ENCODE measurements at regions not wholly inside any gene's neighbourhood (a gene's known extent, or its start where the extent isn't known, plus 50 kb on each side); places are given as distances from the start of the nearest gene placed in this dataset.
A peak's percentile ranks its signal among the peaks of the same experiment; 100 is the strongest.

DNA sequence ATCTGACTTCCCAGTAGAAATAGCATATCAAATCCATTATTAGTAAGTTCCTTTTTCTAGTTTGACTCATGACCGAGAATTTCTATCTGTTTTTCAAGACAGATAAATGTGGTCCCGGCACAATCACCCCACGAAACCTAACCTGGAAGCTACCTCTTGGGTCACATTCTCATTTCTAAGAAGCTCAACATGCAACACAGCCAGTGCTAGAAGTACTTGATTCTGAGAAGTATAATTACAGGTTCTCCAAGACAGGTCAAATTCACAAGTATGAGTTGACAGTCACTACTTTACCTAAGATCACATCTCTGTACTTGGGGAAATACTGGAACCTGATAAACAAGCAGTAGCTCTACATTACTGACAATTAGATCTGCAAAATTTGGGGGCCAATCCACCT lies 54.0 kb upstream of the PLAC1 start:
- no peaks in the 10 kb centered on the region for H4K20me1 ChIP-seq (replicated peaks in 1 of 2; ENCODE audit: control insufficient read depth in 1 of 2, insufficient read depth in 2 of 2, low read length in 2 of 2)
- H3K14ac ChIP-seq (ENCODE audit: insufficient read length), result no peak overlapping the region
- H3K36me3 ChIP-seq (ENCODE audit: control insufficient read depth in 2 of 4, insufficient read depth in 4 of 4, low read length in 3 of 4), result no peaks in the 10 kb centered on the region
- H3K27ac ChIP-seq (ENCODE audit: low read depth, low read length), result no peak overlapping the region
- TF ChIP-seq EP300 (IDR thresholded peaks at IDR 0.05; ENCODE audit: borderline replicate concordance in 1 of 2, low read depth in 2 of 2, low read length in 2 of 2), result no peak
- no peak for TF ChIP-seq SIX5 (IDR thresholded peaks at IDR 0.05; ENCODE audit: low read depth, low read length)
- TF ChIP-seq SP1 (IDR thresholded peaks at IDR 0.05; ENCODE audit: low read depth, low read length), result no peak
- TF ChIP-seq, protein P1, sequence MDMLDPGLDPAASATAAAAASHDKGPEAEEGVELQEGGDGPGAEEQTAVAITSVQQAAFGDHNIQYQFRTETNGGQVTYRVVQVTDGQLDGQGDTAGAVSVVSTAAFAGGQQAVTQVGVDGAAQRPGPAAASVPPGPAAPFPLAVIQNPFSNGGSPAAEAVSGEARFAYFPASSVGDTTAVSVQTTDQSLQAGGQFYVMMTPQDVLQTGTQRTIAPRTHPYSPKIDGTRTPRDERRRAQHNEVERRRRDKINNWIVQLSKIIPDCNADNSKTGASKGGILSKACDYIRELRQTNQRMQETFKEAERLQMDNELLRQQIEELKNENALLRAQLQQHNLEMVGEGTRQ (IDR thresholded peaks at IDR 0.05; ENCODE audit: low read length), result no peak
- no peak for TF ChIP-seq KDM5A (IDR thresholded peaks at IDR 0.05; ENCODE audit: low read length)
- TF ChIP-seq BCL11A (IDR thresholded peaks at IDR 0.05; ENCODE audit: low read depth in 2 of 2, low read length in 2 of 2), result no peak
- TF ChIP-seq ZNF274 (IDR thresholded peaks at IDR 0.05; ENCODE audit: borderline replicate concordance, extremely low read depth, low read length), result no peak
- H3K18ac ChIP-seq (ENCODE audit: extremely low read depth, low read length), result no peak overlapping the region
- 95% methylated on average over 3 of the region's 3 CpGs; no CpG with 5 or more reads in 1 of the 2 experiments for WGBS, 2 experiments (ENCODE audit: extremely low coverage in 1 of 2, insufficient coverage in 1 of 2, insufficient read length in 1 of 2, insufficient replicate concordance in 2 of 2, low coverage in 1 of 2, low lambda C conversion rate in 2 of 2, missing lambda C conversion rate in 1 of 2)
- no peak overlapping the region for H3K9ac ChIP-seq (replicated peaks in 1 of 4; ENCODE audit: extremely low read depth in 1 of 4, low read depth in 3 of 4, low read length in 3 of 4)
- FAIRE-seq (no peak), DNase-seq (ENCODE audit: low read depth in 1 of 2, low spot score in 2 of 2) (no peak)
- H2BK5ac ChIP-seq (ENCODE audit: low read depth, low read length), result no peak overlapping the region
- H2BK120ac ChIP-seq (replicated peaks; ENCODE audit: low read depth, low read length), result no peak overlapping the region
- no peak overlapping the region for H2BK12ac ChIP-seq (ENCODE audit: low read depth, low read length)
- H3K23me2 ChIP-seq (ENCODE audit: low read depth, low read length), result no peaks in the 10 kb centered on the region
- no peak overlapping the region for H2BK20ac ChIP-seq (ENCODE audit: low read length)
- no peak overlapping the region for H2AK5ac ChIP-seq (ENCODE audit: low read depth, low read length)
- no peak overlapping the region for H4K5ac ChIP-seq (ENCODE audit: insufficient read length, low read depth, low read length)
- no peaks in the 10 kb centered on the region for H3K27me3 ChIP-seq (replicated peaks in 1 of 4; ENCODE audit: control insufficient read depth in 3 of 4, extremely low read depth in 1 of 4, insufficient read depth in 3 of 4, low read length in 3 of 4)
- peaks cover 0 to 6% (median 2%) of the 10 kb centered on the region in 4 experiments; a peak in 4 of 7 replicates for H3K4me1 ChIP-seq (replicated peaks in 1 of 4; ENCODE audit: control insufficient read depth in 3 of 4, insufficient read depth in 4 of 4, low read length in 3 of 4)
- H4K8ac ChIP-seq (ENCODE audit: extremely low read depth, insufficient read depth, low read length), result no peak overlapping the region
- H4K91ac ChIP-seq (replicated peaks; ENCODE audit: insufficient read length, low read length), result no peak overlapping the region
- no peak overlapping the region for H2BK15ac ChIP-seq (ENCODE audit: low read length)
- no peak overlapping the region for H3K23ac ChIP-seq (ENCODE audit: insufficient read length)
- H3K4ac ChIP-seq (replicated peaks; ENCODE audit: insufficient read length, low read depth, low read length), result no peak overlapping the region
- H3K4me3 ChIP-seq (ENCODE audit: extremely low read depth in 1 of 4, insufficient read depth in 2 of 4, low read depth in 3 of 4, low read length in 4 of 4), result no peak overlapping the region
- peak overlapping the region; percentile 59 for H3K56ac ChIP-seq (replicated peaks; ENCODE audit: insufficient read length, low read depth, low read length)
- ChIA-PET POLR2A (ENCODE audit: partially characterized antibody) (no interaction called here), CTCF (ENCODE audit: partially characterized antibody) (interaction anchor here (0.9 kb wide), 1 partner anchor 17 kb away, joined by 3 read pairs; no protein-coding TSS in a partner anchor)
- H3K9me3 ChIP-seq (ENCODE audit: insufficient read depth in 2 of 2, low read depth in 1 of 2, low read length in 1 of 2), result no peaks in the 10 kb centered on the region
- no peak overlapping the region for H3K4me2 ChIP-seq (ENCODE audit: insufficient read depth in 1 of 2, low read depth in 2 of 2, low read length in 2 of 2)
- no peak overlapping the region for H2AFZ ChIP-seq (ENCODE audit: low read length)
- no peaks in the 10 kb centered on the region for H3K79me1 ChIP-seq (ENCODE audit: low read depth, low read length)
- no peaks in the 10 kb centered on the region for H3K79me2 ChIP-seq (ENCODE audit: control insufficient read depth in 1 of 2, insufficient read depth in 2 of 2, low read length in 2 of 2)

All from H1 (cell line).